Esophagus squamous epithelium (tissue), 5 donors: ENCODE measurements at regions not wholly inside any gene's neighbourhood (a gene's known extent, or its start where the extent isn't known, plus 50 kb on each side); places are given as distances from the start of the nearest gene placed in this dataset.

Experiments
- DNase-seq: peaks from one replicate; lab custom pipeline; 2025; lab: John Stamatoyannopoulos, UW
- H3K27ac ChIP-seq, 4 donors: fragments of 200-600 bp; sonication (generic); one replicate each; pipeline ENCODE4 v1.5.1; 2016 to 2019; ENCODE audit warnings: mild to moderate bottlenecking in 1 of 4
- H3K27me3 ChIP-seq, 4 donors: fragments of 200-600 bp; sonication (generic); 1 replicate in 3 of 4; 2 replicates in 1 of 4; pipeline versions ENCODE4 v1.5.1 to v1.6.0; 2017 to 2021; ENCODE audit warnings: antibody characterized with exemption in 1 of 4
- H3K36me3 ChIP-seq, 3 donors: fragments of 200-600 bp; sonication (generic); one replicate each; pipeline ENCODE4 v1.5.1; 2016 to 2019
- H3K4me1 ChIP-seq, 3 donors: fragments of 200-600 bp; sonication (generic); one replicate each; pipeline ENCODE4 v1.5.1; 2017 to 2019
- H3K4me3 ChIP-seq, 4 donors: fragments of 200-600 bp; sonication (generic); 1 replicate in 3 of 4; 2 replicates in 1 of 4; pipeline ENCODE4 v1.5.1; 2016 to 2019; ENCODE audit warnings: mild to moderate bottlenecking in 2 of 4, moderate library complexity in 1 of 4
- H3K9me3 ChIP-seq, 3 donors: fragments of 200-600 bp; sonication (generic); one replicate each; pipeline ENCODE4 v1.5.1; 2016 to 2019
- POLR2A ChIP-seq, 4 donors: fragments of 450-650 bp; IDR thresholded peaks; one replicate each; pipeline ENCODE4 v1.6.1; 2017; ENCODE audit warnings: antibody characterized with exemption in 4 of 4, mild to moderate bottlenecking in 4 of 4, moderate library complexity in 3 of 4
- WGBS, 2 donors: methylation state at CpG; one replicate each; pipeline ENCODE4 v1.1.5; 2018; 5-methylcytosine and 5-hydroxymethylcytosine counted together
- intact Hi-C: fragments of 100-400 bp; cut with DNase I; formaldehyde crosslinking; loops from one replicate; pipeline ENCODE4 v1.15.0; 2022
- TF ChIP-seq, protein P1 (sequence below), 6 experiments: fragments of 450-650 bp in 4 of 6; fragments of 200-600 bp in 2 of 6; sonication (generic) in 2 of 6; IDR thresholded peaks; one replicate each; pipeline ENCODE4 v1.5.1; 2016 to 2019; ENCODE audit warnings: antibody characterized with exemption in 6 of 6, mild to moderate bottlenecking in 4 of 6, moderate library complexity in 4 of 6
- donor health status: DM: yes; HTN: yes; CAD: no.

- TF ChIP-seq, protein P1, sequence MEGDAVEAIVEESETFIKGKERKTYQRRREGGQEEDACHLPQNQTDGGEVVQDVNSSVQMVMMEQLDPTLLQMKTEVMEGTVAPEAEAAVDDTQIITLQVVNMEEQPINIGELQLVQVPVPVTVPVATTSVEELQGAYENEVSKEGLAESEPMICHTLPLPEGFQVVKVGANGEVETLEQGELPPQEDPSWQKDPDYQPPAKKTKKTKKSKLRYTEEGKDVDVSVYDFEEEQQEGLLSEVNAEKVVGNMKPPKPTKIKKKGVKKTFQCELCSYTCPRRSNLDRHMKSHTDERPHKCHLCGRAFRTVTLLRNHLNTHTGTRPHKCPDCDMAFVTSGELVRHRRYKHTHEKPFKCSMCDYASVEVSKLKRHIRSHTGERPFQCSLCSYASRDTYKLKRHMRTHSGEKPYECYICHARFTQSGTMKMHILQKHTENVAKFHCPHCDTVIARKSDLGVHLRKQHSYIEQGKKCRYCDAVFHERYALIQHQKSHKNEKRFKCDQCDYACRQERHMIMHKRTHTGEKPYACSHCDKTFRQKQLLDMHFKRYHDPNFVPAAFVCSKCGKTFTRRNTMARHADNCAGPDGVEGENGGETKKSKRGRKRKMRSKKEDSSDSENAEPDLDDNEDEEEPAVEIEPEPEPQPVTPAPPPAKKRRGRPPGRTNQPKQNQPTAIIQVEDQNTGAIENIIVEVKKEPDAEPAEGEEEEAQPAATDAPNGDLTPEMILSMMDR (IDR thresholded peaks at IDR 0.05) = no peak
- intact Hi-C loops = no loop called here
- Histone ChIP-seq H3K27ac (no peak overlapping the region), H3K27me3 (peaks cover 0 to 28% (median 0%) of the 10 kb centered on the region in 4 donors), H3K9me3 (no peaks in the 10 kb centered on the region), H3K4me1 (no peaks in the 10 kb centered on the region), H3K4me3 (no peak overlapping the region), H3K36me3 (no peaks in the 10 kb centered on the region)
- no peak for DNase-seq
- WGBS, 2 donors = 78 to 87% methylated on average over 21 to 24 of the region's 34 CpGs
Measured at GRCh38 chr20:59469267-59470252, 134.8 kb upstream of the PHACTR3 start.

GRCh38 chr20:59470521-59470920 is 133.8 kb upstream of the PHACTR3 start:
- intact Hi-C loops = no loop called here

GRCh38 chr20:59471653-59472421 is 132.5 kb upstream of the PHACTR3 start:
- H3K4me3 ChIP-seq = no peak overlapping the region
- no peak for TF ChIP-seq POLR2A (IDR thresholded peaks at IDR 0.05)
- TF ChIP-seq, protein P1 (IDR thresholded peaks at IDR 0.05) = no peak
- H3K4me1 ChIP-seq = no peaks in the 10 kb centered on the region
- no peak overlapping the region for H3K27ac ChIP-seq
- H3K9me3 ChIP-seq = no peaks in the 10 kb centered on the region
- peaks cover 0 to 28% (median 0%) of the 10 kb centered on the region in 4 donors for H3K27me3 ChIP-seq
- 57 to 63% methylated on average over 11 to 12 of the region's 12 CpGs for WGBS, 2 donors
- H3K36me3 ChIP-seq = no peaks in the 10 kb centered on the region
- DNase-seq = no peak
- intact Hi-C loops = no loop called here

More at GRCh38 chr20:59470521-59470920, 133.8 kb upstream of the PHACTR3 start:
- no peaks in the 10 kb centered on the region for H3K36me3 ChIP-seq
- no peak for DNase-seq
- no peak overlapping the region for H3K27ac ChIP-seq
- no peaks in the 10 kb centered on the region for H3K9me3 ChIP-seq
- TF ChIP-seq POLR2A (IDR thresholded peaks at IDR 0.05) = no peak
- TF ChIP-seq, protein P1 (IDR thresholded peaks at IDR 0.05) = no peak
- peaks cover 0 to 28% (median 0%) of the 10 kb centered on the region in 4 donors for H3K27me3 ChIP-seq
- WGBS, 2 donors = 95 to 98% methylated on average over 7 to 12 of the region's 20 CpGs
- H3K4me3 ChIP-seq = no peak overlapping the region
- no peaks in the 10 kb centered on the region for H3K4me1 ChIP-seq

DNA sequence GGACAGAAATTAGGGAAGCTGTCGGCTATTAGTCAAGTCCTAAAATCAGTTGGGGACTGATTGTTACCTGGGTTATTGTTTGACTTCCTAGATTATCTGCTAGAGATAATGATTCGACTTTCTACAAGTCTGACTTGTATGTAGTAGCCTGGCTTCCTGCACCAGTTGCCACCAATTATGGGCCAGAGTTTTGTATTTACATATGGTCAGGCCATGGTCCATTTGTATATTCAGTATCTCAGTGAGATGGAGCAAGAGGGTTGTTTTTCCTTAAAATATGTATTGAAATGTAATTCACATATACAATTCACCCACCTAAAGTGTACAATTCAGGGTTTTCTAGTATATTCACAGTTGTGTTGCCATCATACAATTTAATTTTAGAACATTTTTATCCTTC is 130.6 kb upstream of the PHACTR3 start:
- intact Hi-C loops = no loop called here
- Histone ChIP-seq H3K9me3 (no peaks in the 10 kb centered on the region), H3K27ac (no peak overlapping the region), H3K27me3 (peaks cover 0 to 28% (median 0%) of the 10 kb centered on the region in 4 donors), H3K4me1 (no peaks in the 10 kb centered on the region), H3K4me3 (no peak overlapping the region), H3K36me3 (no peaks in the 10 kb centered on the region)
- no peak for DNase-seq
- TF ChIP-seq POLR2A (IDR thresholded peaks at IDR 0.05) = no peak
- TF ChIP-seq, protein P1 (IDR thresholded peaks at IDR 0.05) = no peak
- WGBS, 2 donors = 83 to 88% methylated on average over 2 of the region's 2 CpGs
